OCI-LY3 (cell line): ENCODE measurements at regions not wholly inside any gene's neighbourhood (a gene's known extent, or its start where the extent isn't known, plus 50 kb on each side); places are given as distances from the start of the nearest gene placed in this dataset.

Experiments used
- EZH2phosphoT487 ChIP-seq: fragments of 200-600 bp; shearing (Covaris generic); IDR thresholded peaks from 2 replicates; pipeline ENCODE4 v1.6.1; 2018; ENCODE audit warnings: antibody characterized with exemption, mixed run types, low read depth
- TF ChIP-seq, protein P1 (sequence below): fragments of 200-600, 300-600 bp; sonication (generic); IDR thresholded peaks from 2 replicates; pipeline ENCODE4 v1.5.1; 2014; ENCODE audit warnings: antibody characterized with exemption, low read length, low read depth

DNA sequence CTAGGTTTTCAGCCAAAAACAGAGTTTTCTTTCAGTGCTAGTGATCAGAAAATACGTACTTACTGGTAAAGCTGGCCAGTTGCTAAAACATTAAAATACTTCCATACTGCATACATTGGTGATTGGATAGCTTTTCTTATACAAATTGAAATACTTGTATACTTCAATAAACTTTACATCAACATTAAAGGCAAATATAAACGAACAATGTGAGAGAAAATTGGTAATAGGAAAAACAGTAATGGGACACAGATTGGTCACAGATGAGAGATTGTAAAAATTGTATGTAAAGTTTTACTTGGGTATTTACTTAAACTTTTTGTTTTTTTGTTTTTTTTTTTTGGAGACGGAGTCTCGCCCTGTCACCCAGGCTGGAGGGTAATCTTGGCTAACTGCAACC, 391.7 kb downstream of the TFEC start:
- TF ChIP-seq, protein P1, sequence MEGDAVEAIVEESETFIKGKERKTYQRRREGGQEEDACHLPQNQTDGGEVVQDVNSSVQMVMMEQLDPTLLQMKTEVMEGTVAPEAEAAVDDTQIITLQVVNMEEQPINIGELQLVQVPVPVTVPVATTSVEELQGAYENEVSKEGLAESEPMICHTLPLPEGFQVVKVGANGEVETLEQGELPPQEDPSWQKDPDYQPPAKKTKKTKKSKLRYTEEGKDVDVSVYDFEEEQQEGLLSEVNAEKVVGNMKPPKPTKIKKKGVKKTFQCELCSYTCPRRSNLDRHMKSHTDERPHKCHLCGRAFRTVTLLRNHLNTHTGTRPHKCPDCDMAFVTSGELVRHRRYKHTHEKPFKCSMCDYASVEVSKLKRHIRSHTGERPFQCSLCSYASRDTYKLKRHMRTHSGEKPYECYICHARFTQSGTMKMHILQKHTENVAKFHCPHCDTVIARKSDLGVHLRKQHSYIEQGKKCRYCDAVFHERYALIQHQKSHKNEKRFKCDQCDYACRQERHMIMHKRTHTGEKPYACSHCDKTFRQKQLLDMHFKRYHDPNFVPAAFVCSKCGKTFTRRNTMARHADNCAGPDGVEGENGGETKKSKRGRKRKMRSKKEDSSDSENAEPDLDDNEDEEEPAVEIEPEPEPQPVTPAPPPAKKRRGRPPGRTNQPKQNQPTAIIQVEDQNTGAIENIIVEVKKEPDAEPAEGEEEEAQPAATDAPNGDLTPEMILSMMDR = no peak
- no peak for TF ChIP-seq EZH2phosphoT487
